ENCODE measurements at regions not wholly inside any gene's neighbourhood (a gene's known extent, or its start where the extent isn't known, plus 50 kb on each side); places are given as distances from the start of the nearest gene placed in this dataset.

DNA sequence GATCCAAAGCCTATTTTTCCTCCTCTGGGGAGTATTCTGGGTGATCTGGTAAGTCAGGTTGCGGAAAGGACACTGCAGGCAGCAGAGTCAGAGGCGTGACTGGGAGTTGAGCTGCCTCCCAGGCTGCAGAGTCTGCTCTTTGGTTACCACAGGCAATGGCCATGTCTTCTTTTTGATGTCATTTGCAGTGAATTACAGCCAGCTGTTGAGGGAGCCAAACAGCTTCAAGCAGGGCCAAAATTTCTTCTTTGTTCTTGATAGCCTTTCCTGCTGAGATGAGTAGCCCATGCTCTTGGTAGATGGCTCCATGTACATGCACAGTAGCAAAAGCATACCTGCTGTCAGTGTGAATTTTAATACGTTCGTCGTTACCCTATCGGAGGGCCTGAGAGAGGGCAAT, 116.6 kb upstream of the PZP start:
- H3K27me3 ChIP-seq (ENCODE audit: insufficient read depth, low read length): no peaks in the 10 kb centered on the region
- H2BK12ac ChIP-seq (ENCODE audit: insufficient read length, low read depth, low read length): no peak overlapping the region
- no CpG with 5 or more reads among the region's 6 CpGs for WGBS (ENCODE audit: extremely low coverage, insufficient read length, low lambda C conversion rate)

More for the DNA sequence above, 116.6 kb upstream of the PZP start:
- Histone ChIP-seq H4K91ac (ENCODE audit: insufficient read length, low read depth, low read length) (no peak overlapping the region), H3K79me2 (ENCODE audit: insufficient read depth, low read length) (no peaks in the 10 kb centered on the region), H3K9me3 (ENCODE audit: control insufficient read depth, low read depth, low read length) (no peaks in the 10 kb centered on the region), H4K20me1 (ENCODE audit: control insufficient read depth, insufficient read depth, insufficient read length) (no peaks in the 10 kb centered on the region), H3K9ac (ENCODE audit: extremely low read depth, insufficient read length, low read length) (no peak overlapping the region), H2BK15ac (ENCODE audit: low read depth, low read length) (no peak overlapping the region), H3K23ac (ENCODE audit: insufficient read length, low read depth, low read length) (no peak overlapping the region), H3K4me2 (ENCODE audit: insufficient read depth, insufficient read length, low read length) (no peak overlapping the region), H3K4me1 (ENCODE audit: insufficient read depth, low read length) (no peaks in the 10 kb centered on the region), H2AFZ (ENCODE audit: low read length) (no peak overlapping the region), H2BK20ac (ENCODE audit: low read depth, low read length, poor library complexity, severe bottlenecking) (no peak overlapping the region), H4K8ac (replicated peaks; ENCODE audit: insufficient read length, low read depth, low read length) (no peak overlapping the region), H3K27ac (ENCODE audit: insufficient read length, low read depth, low read length) (no peak overlapping the region), H2AK5ac (ENCODE audit: insufficient read length, low read length) (no peak overlapping the region), H3K79me1 (ENCODE audit: insufficient read depth, low read depth, low read length, poor library complexity, severe bottlenecking) (no peaks in the 10 kb centered on the region), H2BK5ac (ENCODE audit: insufficient read length, low read length) (no peak overlapping the region), H3K56ac (ENCODE audit: insufficient read length, low read depth, low read length) (no peak overlapping the region), H3K14ac (ENCODE audit: insufficient read depth, low read length) (no peak overlapping the region), H3K18ac (ENCODE audit: insufficient read length, low read depth, low read length) (no peak overlapping the region), H3T11ph (ENCODE audit: low read length) (no peak overlapping the region), H3K23me2 (ENCODE audit: insufficient read length, low read depth, low read length, poor library complexity, severe bottlenecking) (no peaks in the 10 kb centered on the region), H2BK120ac (ENCODE audit: low read depth, low read length, poor library complexity, severe bottlenecking) (no peak overlapping the region), H3K4ac (ENCODE audit: low read depth, low read length) (no peak overlapping the region), H4K5ac (ENCODE audit: insufficient read length, low read depth, low read length) (no peak overlapping the region)
- TF ChIP-seq, protein P1, sequence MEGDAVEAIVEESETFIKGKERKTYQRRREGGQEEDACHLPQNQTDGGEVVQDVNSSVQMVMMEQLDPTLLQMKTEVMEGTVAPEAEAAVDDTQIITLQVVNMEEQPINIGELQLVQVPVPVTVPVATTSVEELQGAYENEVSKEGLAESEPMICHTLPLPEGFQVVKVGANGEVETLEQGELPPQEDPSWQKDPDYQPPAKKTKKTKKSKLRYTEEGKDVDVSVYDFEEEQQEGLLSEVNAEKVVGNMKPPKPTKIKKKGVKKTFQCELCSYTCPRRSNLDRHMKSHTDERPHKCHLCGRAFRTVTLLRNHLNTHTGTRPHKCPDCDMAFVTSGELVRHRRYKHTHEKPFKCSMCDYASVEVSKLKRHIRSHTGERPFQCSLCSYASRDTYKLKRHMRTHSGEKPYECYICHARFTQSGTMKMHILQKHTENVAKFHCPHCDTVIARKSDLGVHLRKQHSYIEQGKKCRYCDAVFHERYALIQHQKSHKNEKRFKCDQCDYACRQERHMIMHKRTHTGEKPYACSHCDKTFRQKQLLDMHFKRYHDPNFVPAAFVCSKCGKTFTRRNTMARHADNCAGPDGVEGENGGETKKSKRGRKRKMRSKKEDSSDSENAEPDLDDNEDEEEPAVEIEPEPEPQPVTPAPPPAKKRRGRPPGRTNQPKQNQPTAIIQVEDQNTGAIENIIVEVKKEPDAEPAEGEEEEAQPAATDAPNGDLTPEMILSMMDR (conservative IDR thresholded peaks at IDR 0.05): no peak
- Mint-ChIP-seq H3K9me3 (no peaks in the 10 kb centered on the region), H3K36me3 (ENCODE audit: insufficient read depth in 1 of 3, low read depth in 3 of 3) (peaks cover 0 to 25% (median 14%) of the 10 kb centered on the region in 3 experiments; a peak in 5 of 7 replicates), H3K4me1 (peaks cover 2 to 3% of the 10 kb centered on the region in 2 experiments; a peak in 3 of 4 replicates), H3K4me3 (no peak overlapping the region), H3K27ac (0 out of 7 replicates have a peak overlapping the region, but pooled peaks of 1 of the 3 experiments have one; percentile 12), H3K27me3 (ENCODE audit: low read depth) (no peaks in the 10 kb centered on the region)
- no peak for DNase-seq

Data from H9 (cell line).